ENCODE measurements at regions not wholly inside any gene's neighbourhood (a gene's known extent, or its start where the extent isn't known, plus 50 kb on each side); places are given as distances from the start of the nearest gene placed in this dataset.

DNA sequence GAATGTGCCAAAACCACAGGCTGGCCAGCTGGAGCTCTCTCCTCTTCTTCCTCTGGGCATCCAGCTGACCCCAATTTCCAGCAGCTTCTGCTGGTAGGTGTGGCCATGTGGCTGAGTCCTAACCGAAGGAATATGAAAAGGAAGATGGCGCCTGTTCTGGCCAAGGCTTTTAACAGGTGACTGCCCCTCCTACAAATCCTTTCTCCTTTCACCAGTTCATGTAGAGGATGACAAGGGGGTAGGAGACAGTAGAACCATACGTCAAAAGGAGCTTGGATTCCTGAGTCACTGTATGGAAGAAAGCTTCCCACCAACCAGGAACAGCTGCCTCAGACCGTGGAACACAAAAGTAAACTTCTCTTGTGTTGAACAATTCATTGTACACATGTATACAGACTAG lies 316.7 kb upstream of the IGF1R start:
- Histone ChIP-seq H3K9me2 (replicated peaks; ENCODE audit: control insufficient read depth, low read length) (no peaks in the 10 kb centered on the region), H3K36me3 (ENCODE audit: control insufficient read depth, low read length) (no peaks in the 10 kb centered on the region), H4K20me1 (ENCODE audit: control insufficient read depth, insufficient read depth, low read depth, low read length) (no peaks in the 10 kb centered on the region), H3K4me2 (ENCODE audit: low read length) (no peak overlapping the region), H3K4me3 (ENCODE audit: low read length) (no peak overlapping the region), H3K4me1 (ENCODE audit: control insufficient read depth, low read length) (no peaks in the 10 kb centered on the region), H3K27me3 (ENCODE audit: control insufficient read depth, low read length) (no peaks in the 10 kb centered on the region), H3K9me3 (ENCODE audit: control insufficient read depth, insufficient read depth, low read length) (no peaks in the 10 kb centered on the region), H3F3A (ENCODE audit: control insufficient read depth, insufficient read depth) (no peaks in the 10 kb centered on the region), H3K79me2 (ENCODE audit: control insufficient read depth, low read length) (no peaks in the 10 kb centered on the region), H3K27ac (ENCODE audit: low read depth, low read length) (no peak overlapping the region)
- TF ChIP-seq, protein P1, sequence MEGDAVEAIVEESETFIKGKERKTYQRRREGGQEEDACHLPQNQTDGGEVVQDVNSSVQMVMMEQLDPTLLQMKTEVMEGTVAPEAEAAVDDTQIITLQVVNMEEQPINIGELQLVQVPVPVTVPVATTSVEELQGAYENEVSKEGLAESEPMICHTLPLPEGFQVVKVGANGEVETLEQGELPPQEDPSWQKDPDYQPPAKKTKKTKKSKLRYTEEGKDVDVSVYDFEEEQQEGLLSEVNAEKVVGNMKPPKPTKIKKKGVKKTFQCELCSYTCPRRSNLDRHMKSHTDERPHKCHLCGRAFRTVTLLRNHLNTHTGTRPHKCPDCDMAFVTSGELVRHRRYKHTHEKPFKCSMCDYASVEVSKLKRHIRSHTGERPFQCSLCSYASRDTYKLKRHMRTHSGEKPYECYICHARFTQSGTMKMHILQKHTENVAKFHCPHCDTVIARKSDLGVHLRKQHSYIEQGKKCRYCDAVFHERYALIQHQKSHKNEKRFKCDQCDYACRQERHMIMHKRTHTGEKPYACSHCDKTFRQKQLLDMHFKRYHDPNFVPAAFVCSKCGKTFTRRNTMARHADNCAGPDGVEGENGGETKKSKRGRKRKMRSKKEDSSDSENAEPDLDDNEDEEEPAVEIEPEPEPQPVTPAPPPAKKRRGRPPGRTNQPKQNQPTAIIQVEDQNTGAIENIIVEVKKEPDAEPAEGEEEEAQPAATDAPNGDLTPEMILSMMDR (IDR thresholded peaks at IDR 0.05; ENCODE audit: low read depth, low read length, poor library complexity, severe bottlenecking): no peak
- TF ChIP-seq EZH2phosphoT487 (IDR thresholded peaks at IDR 0.05; ENCODE audit: borderline replicate concordance, low read length): no peak

DNA sequence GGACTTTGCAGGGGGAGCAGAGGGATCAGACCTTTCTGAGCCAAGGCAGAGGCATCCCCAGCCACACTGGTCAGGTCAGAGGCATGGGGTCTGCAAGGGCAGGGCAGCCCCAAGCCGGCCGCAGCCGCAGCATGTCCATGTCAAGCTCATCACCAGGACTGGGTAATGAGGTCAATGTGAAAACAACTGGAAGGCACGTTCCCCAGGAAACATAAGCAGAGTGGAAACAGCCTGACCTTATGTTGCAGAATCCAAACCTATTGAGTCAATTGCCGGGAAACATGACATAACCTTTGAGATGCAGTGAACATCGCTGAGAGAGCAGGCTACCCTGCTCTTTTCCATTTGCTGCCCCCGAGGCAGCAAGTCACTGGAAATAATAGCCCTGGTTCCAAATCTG lies 315.1 kb upstream of the IGF1R start:
- H3K4me2 ChIP-seq (ENCODE audit: low read length): no peak overlapping the region
- H3K79me2 ChIP-seq (ENCODE audit: control insufficient read depth, low read length): no peaks in the 10 kb centered on the region
- no peak overlapping the region for H3K4me3 ChIP-seq (ENCODE audit: low read length)
- H3K27ac ChIP-seq (ENCODE audit: low read depth, low read length): no peak overlapping the region
- H3K4me1 ChIP-seq (ENCODE audit: control insufficient read depth, low read length): no peaks in the 10 kb centered on the region
- H3K9me3 ChIP-seq (ENCODE audit: control insufficient read depth, insufficient read depth, low read length): no peaks in the 10 kb centered on the region
- TF ChIP-seq EZH2phosphoT487 (IDR thresholded peaks at IDR 0.05; ENCODE audit: borderline replicate concordance, low read length): no peak
- TF ChIP-seq, protein P1 (IDR thresholded peaks at IDR 0.05; ENCODE audit: low read depth, low read length, poor library complexity, severe bottlenecking): no peak
- no peaks in the 10 kb centered on the region for H3K9me2 ChIP-seq (replicated peaks; ENCODE audit: control insufficient read depth, low read length)
- no peaks in the 10 kb centered on the region for H3K36me3 ChIP-seq (ENCODE audit: control insufficient read depth, low read length)
- no peaks in the 10 kb centered on the region for H4K20me1 ChIP-seq (ENCODE audit: control insufficient read depth, insufficient read depth, low read depth, low read length)
- no peaks in the 10 kb centered on the region for H3K27me3 ChIP-seq (ENCODE audit: control insufficient read depth, low read length)
- H3F3A ChIP-seq (ENCODE audit: control insufficient read depth, insufficient read depth): no peaks in the 10 kb centered on the region

DNA sequence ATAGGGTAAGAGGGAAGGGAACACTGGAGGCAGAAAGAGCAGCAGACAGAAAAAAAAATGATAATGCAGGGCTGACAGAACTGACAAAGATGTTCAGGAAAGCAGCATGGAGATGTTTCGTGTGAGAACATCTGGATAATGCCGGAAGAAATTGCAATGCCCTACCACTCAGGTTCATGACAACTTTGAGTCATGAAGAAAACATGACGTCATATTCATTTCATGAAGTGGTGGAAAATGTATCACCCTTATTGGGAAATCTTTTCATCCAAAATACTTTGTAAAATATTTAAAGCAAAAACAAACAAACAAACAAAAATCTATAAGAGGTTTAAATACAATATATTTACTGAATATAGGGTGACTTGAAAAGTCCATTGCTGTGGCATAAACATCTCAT lies 305.4 kb upstream of the IGF1R start:
- Histone ChIP-seq H3K4me3 (ENCODE audit: low read length) (no peak overlapping the region), H3K9me3 (ENCODE audit: control insufficient read depth, insufficient read depth, low read length) (no peaks in the 10 kb centered on the region), H3K4me2 (ENCODE audit: low read length) (no peak overlapping the region), H4K20me1 (ENCODE audit: control insufficient read depth, insufficient read depth, low read depth, low read length) (no peaks in the 10 kb centered on the region), H3K36me3 (ENCODE audit: control insufficient read depth, low read length) (no peaks in the 10 kb centered on the region), H3K4me1 (ENCODE audit: control insufficient read depth, low read length) (no peaks in the 10 kb centered on the region), H3K27ac (ENCODE audit: low read depth, low read length) (no peak overlapping the region), H3K9me2 (replicated peaks; ENCODE audit: control insufficient read depth, low read length) (no peaks in the 10 kb centered on the region), H3F3A (ENCODE audit: control insufficient read depth, insufficient read depth) (no peaks in the 10 kb centered on the region), H3K79me2 (ENCODE audit: control insufficient read depth, low read length) (no peaks in the 10 kb centered on the region), H3K27me3 (ENCODE audit: control insufficient read depth, low read length) (no peaks in the 10 kb centered on the region)
- TF ChIP-seq EZH2phosphoT487 (IDR thresholded peaks at IDR 0.05; ENCODE audit: borderline replicate concordance, low read length): no peak
- TF ChIP-seq, protein P1 (IDR thresholded peaks at IDR 0.05; ENCODE audit: low read depth, low read length, poor library complexity, severe bottlenecking): no peak

DNA sequence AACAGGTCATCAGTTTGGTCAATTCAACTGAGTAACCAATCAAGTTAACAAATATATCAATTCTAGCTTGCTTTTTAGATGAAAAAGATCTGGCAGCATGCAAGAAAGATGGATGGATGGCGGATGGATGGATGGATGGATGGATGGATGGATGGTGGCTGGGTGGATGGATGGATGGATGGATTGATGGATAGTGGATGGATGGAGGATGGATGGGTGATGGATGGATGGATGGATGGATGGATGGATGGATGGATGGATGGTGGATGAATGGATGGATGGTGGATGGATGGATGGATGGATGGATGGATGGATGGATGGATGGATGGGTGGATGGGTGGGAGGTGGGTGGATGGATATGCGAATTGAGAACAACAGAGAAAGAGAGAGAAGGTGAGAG lies 303.7 kb upstream of the IGF1R start:
- Histone ChIP-seq H3K79me2 (ENCODE audit: control insufficient read depth, low read length) (no peaks in the 10 kb centered on the region), H3K27me3 (ENCODE audit: control insufficient read depth, low read length) (no peaks in the 10 kb centered on the region), H3K36me3 (ENCODE audit: control insufficient read depth, low read length) (no peaks in the 10 kb centered on the region), H3K4me2 (ENCODE audit: low read length) (no peak overlapping the region), H3K9me2 (replicated peaks; ENCODE audit: control insufficient read depth, low read length) (no peaks in the 10 kb centered on the region), H4K20me1 (ENCODE audit: control insufficient read depth, insufficient read depth, low read depth, low read length) (no peaks in the 10 kb centered on the region), H3K27ac (ENCODE audit: low read depth, low read length) (no peak overlapping the region), H3K9me3 (ENCODE audit: control insufficient read depth, insufficient read depth, low read length) (no peaks in the 10 kb centered on the region), H3K4me1 (ENCODE audit: control insufficient read depth, low read length) (no peaks in the 10 kb centered on the region), H3F3A (ENCODE audit: control insufficient read depth, insufficient read depth) (no peaks in the 10 kb centered on the region), H3K4me3 (ENCODE audit: low read length) (no peak overlapping the region)
- no peak for TF ChIP-seq EZH2phosphoT487 (IDR thresholded peaks at IDR 0.05; ENCODE audit: borderline replicate concordance, low read length)
- TF ChIP-seq, protein P1 (IDR thresholded peaks at IDR 0.05; ENCODE audit: low read depth, low read length, poor library complexity, severe bottlenecking): no peak

Measured in DOHH2 (cell line).